AG09309 (cell line): ENCODE measurements at regions not wholly inside any gene's neighbourhood (a gene's known extent, or its start where the extent isn't known, plus 50 kb on each side); places are given as distances from the start of the nearest gene placed in this dataset.

ENCODE experiments used
- DNase-seq: peaks from one replicate; pipeline ENCODE4 v3.0.0-alpha.2; 2010; ENCODE audit warnings: low read depth
- H3K4me3 ChIP-seq: 2 replicates; pipeline ENCODE4 v1.5.1; 2011; ENCODE audit warnings: mild to moderate bottlenecking, low read depth, low read length, moderate library complexity; ENCODE audit not compliant: control insufficient read depth
- TF ChIP-seq, protein P1 (sequence below): IDR thresholded peaks from 2 replicates; pipeline ENCODE4 v1.5.1; 2011; ENCODE audit warnings: mild to moderate bottlenecking, low read depth, low read length, inconsistent platforms; ENCODE audit not compliant: insufficient read depth, control insufficient read depth; ENCODE audit errors: missing control alignments

DNA sequence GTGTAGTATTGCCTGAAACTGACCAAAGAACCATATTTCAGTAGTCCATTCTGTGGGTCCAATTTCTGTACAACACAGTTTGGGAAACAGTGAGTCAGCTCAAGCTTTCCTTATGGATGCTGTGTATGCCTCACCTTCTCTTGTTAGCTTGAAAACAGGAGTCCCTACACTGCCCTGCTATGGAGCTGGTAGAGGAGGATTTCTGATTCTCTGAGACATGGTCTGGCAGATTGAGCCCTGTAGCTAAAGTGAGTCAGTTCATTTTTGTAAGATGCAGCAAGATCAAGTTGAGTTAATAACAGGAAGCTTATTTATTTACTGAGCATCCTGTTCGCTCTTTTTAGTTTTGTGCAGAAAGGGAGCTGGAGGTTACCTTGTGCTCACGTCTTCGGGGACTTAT, 424.1 kb upstream of the RBMS3 start:
- no peak for DNase-seq
- TF ChIP-seq, protein P1, sequence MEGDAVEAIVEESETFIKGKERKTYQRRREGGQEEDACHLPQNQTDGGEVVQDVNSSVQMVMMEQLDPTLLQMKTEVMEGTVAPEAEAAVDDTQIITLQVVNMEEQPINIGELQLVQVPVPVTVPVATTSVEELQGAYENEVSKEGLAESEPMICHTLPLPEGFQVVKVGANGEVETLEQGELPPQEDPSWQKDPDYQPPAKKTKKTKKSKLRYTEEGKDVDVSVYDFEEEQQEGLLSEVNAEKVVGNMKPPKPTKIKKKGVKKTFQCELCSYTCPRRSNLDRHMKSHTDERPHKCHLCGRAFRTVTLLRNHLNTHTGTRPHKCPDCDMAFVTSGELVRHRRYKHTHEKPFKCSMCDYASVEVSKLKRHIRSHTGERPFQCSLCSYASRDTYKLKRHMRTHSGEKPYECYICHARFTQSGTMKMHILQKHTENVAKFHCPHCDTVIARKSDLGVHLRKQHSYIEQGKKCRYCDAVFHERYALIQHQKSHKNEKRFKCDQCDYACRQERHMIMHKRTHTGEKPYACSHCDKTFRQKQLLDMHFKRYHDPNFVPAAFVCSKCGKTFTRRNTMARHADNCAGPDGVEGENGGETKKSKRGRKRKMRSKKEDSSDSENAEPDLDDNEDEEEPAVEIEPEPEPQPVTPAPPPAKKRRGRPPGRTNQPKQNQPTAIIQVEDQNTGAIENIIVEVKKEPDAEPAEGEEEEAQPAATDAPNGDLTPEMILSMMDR: no peak
- H3K4me3 ChIP-seq: no peak overlapping the region

DNA sequence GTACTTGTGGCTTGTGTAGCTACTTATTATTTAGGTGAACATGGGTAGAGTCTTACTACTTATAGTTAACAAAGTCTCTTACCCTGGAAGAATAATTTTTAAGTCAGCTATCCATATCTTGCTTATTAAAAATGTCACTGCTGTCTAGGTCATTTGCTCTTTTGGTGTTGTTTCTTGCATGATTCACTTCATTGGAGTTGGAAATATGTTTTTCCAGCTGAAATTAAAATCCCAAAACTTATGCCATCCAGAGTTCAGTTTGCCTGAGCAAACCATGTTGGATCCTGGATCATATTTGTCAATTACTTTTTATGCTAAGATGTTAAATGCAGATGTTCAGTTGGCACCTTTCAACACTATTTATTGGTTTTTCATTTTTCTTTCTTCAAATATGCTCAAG, 421.0 kb upstream of the RBMS3 start:
- TF ChIP-seq, protein P1: no peak
- H3K4me3 ChIP-seq: no peak overlapping the region
- no peak for DNase-seq

DNA sequence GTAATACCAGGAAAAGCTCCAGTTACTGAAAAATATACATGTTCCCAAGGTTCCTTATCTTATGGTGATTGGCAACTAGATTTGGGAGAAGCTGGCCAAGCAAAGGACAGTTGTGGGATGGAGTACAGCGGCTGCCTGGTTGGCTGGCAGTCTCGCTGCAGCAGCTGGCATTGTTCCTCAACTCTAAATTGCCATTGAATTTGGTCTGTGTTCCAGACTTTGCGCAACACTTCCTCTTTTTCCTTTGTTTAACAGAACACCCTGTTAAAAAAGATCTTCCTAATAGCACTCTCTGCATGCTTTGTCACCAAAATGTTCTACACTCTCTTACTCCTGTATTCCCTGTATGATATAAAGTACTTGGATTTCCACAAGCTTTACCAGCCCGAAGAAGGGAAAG, 420.6 kb upstream of the RBMS3 start:
- no peak for DNase-seq
- TF ChIP-seq, protein P1: no peak

DNA sequence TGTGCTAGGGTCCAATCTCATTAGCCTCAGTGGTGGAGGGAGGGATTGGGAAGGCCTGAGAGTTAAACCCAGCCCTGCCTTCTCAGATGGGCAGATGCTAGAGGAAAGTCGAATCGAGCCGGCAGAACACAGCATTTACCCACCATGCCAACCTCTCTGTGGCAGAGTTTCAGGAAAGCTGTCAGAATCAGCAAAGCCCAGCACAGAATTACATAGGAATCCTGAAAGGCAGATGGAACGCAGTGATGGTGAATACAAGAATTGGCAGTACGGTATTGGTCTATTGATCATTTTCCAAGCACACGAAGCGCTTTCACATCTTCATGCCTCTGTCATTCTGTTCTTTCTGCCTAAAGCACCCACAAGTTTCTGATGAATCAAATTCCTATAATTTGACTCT, 417.7 kb upstream of the RBMS3 start:
- TF ChIP-seq, protein P1: no peak
- no peak for DNase-seq
- no peak overlapping the region for H3K4me3 ChIP-seq

More for the DNA sequence above, 420.6 kb upstream of the RBMS3 start:
- no peak overlapping the region for H3K4me3 ChIP-seq

DNA sequence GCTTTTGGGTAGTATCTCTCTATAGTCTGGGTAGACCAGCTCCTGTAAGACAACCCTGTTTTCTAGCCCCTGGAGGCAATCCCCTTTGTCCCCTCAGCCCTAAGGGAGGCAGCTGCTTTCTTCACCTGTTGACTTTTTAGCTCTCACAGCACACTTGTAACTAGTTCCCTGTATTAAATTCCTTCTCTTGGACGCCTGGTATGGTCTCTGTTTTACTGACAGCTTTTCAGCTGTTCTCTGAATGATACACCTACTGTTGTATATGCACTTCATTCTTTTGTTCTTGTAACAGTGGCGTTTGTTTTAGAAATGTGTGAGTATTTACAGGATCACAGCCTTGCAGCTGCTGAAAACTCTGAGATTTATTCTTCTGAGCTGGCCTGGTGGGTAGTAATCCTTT, 413.0 kb upstream of the RBMS3 start:
- TF ChIP-seq, protein P1: no peak

DNA sequence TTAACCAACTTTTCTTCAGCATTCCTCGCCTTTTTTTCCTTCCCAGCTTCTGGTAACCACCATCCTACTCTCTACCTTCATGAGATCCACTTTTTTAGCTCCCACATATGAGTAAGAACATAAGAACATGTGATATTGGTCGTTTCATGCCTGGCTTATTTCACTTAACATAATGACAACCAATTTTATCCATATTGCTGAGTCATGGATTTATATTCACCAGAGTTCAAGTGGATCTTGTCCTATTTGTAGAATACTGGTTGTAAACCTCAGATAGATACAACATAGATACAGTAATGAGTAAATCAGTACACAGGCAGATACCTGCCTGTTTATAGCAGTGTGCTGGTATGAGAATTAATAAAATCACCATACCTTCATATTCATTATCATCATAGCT, 412.0 kb upstream of the RBMS3 start:
- no peak for DNase-seq
- TF ChIP-seq, protein P1: no peak
- no peak overlapping the region for H3K4me3 ChIP-seq

More for the DNA sequence above, 413.0 kb upstream of the RBMS3 start:
- no peak overlapping the region for H3K4me3 ChIP-seq
- no peak for DNase-seq

DNA sequence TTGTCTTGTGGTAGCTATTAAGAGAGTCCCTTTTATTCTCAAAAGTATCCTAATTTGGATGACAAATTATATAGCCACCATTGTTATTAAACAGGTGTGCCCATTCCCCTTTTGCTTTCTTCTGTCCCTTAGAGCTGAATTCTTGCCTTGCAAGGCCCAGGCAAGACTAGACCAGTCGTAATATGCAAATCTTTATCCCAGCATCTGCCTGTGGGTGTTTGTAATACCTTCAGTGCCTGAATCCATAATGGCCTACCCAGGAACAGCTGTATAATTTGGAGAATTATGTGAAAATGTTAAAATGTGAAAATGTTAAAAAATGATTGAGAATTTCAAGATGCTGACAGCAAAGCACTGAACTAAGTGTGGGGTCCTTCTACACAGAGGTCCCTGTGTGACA, 403.0 kb upstream of the RBMS3 start:
- DNase-seq: no peak
- TF ChIP-seq, protein P1: no peak
- H3K4me3 ChIP-seq: no peak overlapping the region
